ENCODE measurements at regions not wholly inside any gene's neighbourhood (a gene's known extent, or its start where the extent isn't known, plus 50 kb on each side); places are given as distances from the start of the nearest gene placed in this dataset.

DNA sequence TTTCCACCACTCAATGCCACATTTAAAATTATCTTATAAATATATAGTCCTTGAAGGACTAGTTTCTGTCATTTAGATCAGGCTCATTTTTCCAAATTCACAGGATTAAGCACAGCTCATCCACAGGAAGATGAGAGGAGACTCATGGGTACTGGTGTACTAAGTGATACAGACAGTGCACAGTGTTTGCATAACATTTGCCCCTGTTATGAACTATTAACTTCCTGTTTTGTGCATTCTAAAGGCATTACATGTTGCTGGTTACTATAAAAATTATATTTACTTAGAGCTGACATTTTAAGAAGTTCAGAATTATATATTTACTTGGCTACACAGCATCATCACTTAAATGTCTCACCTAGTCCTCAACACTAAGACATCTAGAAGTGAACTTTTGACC lies 772.0 kb downstream of the TECRL start:
- no peak overlapping the region for H3K27ac ChIP-seq (ENCODE audit: low read depth, low read length)
- H3K4me3 ChIP-seq (ENCODE audit: low read depth, low read length): no peak overlapping the region
- H3K79me2 ChIP-seq (ENCODE audit: control insufficient read depth, insufficient read depth, low read length, unreplicated experiment): no peaks in the 10 kb centered on the region
- H3K4me1 ChIP-seq (ENCODE audit: control insufficient read depth, insufficient read depth, low read length, unreplicated experiment): no peaks in the 10 kb centered on the region
- no peaks in the 10 kb centered on the region for H3K27me3 ChIP-seq (ENCODE audit: insufficient read depth, low read length)
- no peak overlapping the region for H2AFZ ChIP-seq (ENCODE audit: low read length, unreplicated experiment)
- no peaks in the 10 kb centered on the region for H3K36me3 ChIP-seq (ENCODE audit: insufficient read depth, low read length)

DNA sequence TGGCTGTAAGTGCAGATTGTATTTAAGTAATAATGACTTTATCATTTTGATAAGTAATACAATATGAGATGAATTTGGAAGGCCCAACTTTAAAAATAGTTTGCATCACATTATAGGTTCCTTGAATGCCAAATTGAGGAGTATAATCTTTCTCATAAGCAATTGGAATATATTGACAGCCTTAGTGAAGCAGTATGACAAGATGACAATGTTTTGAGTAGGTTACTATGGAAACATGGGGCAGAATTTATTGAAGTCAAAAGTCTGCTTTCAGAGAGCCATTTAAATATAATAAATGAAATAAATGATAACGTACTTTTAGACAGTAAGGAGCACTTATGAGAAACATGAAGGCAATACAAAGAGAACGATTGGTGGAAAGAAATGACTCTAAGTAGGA lies 776.4 kb downstream of the TECRL start:
- no peak overlapping the region for H3K4me3 ChIP-seq (ENCODE audit: low read depth, low read length)
- H3K4me1 ChIP-seq (ENCODE audit: control insufficient read depth, insufficient read depth, low read length, unreplicated experiment): no peaks in the 10 kb centered on the region
- H3K36me3 ChIP-seq (ENCODE audit: insufficient read depth, low read length): no peaks in the 10 kb centered on the region
- no peaks in the 10 kb centered on the region for H3K27me3 ChIP-seq (ENCODE audit: insufficient read depth, low read length)
- no peaks in the 10 kb centered on the region for H3K79me2 ChIP-seq (ENCODE audit: control insufficient read depth, insufficient read depth, low read length, unreplicated experiment)
- no peak overlapping the region for H3K27ac ChIP-seq (ENCODE audit: low read depth, low read length)
- no peak overlapping the region for H2AFZ ChIP-seq (ENCODE audit: low read length, unreplicated experiment)

DNA sequence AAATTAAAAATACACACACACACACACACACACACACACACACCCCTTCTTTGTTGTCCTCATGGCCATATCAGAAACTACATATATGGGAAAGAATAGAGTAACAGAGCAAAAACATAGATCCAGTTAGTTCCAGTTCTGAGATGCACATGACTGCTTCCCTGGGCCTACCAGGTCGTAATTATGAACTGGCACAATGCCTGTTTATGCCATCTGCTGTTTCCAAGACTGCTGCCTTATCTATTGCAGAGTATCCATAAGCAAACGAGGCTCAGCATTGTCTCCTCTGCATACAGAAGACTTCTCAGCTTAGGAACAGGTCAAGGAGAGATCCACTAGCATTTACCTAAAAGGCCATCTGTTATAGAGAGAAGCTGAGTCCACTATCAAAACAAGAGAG lies 789.0 kb downstream of the TECRL start:
- Histone ChIP-seq H3K4me3 (ENCODE audit: low read depth, low read length) (no peak overlapping the region), H3K79me2 (ENCODE audit: control insufficient read depth, insufficient read depth, low read length, unreplicated experiment) (no peaks in the 10 kb centered on the region), H3K27me3 (ENCODE audit: insufficient read depth, low read length) (no peaks in the 10 kb centered on the region), H3K36me3 (ENCODE audit: insufficient read depth, low read length) (no peaks in the 10 kb centered on the region), H3K4me1 (ENCODE audit: control insufficient read depth, insufficient read depth, low read length, unreplicated experiment) (no peaks in the 10 kb centered on the region), H2AFZ (ENCODE audit: low read length, unreplicated experiment) (no peak overlapping the region), H3K27ac (ENCODE audit: low read depth, low read length) (no peak overlapping the region)

DNA sequence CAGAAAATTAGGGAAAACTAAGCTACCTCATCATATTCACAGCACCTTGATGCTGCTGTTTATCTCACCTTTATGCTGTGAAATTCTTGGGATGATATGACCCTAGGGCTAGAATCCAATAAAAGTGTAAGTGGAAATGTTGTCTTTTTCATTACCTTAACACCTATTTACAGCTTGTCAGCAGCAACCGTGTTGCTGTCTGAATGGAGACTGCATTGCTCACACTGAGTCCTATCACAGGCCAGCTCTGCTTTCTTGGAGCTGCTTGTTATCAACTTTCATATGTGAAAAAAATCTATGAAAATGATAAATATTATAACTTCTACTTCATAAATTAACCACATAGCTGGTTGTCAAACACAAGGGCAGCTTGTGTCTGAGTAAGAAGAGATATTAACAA lies 789.5 kb downstream of the TECRL start:
- Histone ChIP-seq H3K4me3 (ENCODE audit: low read depth, low read length) (no peak overlapping the region), H2AFZ (ENCODE audit: low read length, unreplicated experiment) (no peak overlapping the region), H3K27ac (ENCODE audit: low read depth, low read length) (no peak overlapping the region), H3K79me2 (ENCODE audit: control insufficient read depth, insufficient read depth, low read length, unreplicated experiment) (no peaks in the 10 kb centered on the region), H3K27me3 (ENCODE audit: insufficient read depth, low read length) (no peaks in the 10 kb centered on the region), H3K36me3 (ENCODE audit: insufficient read depth, low read length) (no peaks in the 10 kb centered on the region), H3K4me1 (ENCODE audit: control insufficient read depth, insufficient read depth, low read length, unreplicated experiment) (no peaks in the 10 kb centered on the region)

DNA sequence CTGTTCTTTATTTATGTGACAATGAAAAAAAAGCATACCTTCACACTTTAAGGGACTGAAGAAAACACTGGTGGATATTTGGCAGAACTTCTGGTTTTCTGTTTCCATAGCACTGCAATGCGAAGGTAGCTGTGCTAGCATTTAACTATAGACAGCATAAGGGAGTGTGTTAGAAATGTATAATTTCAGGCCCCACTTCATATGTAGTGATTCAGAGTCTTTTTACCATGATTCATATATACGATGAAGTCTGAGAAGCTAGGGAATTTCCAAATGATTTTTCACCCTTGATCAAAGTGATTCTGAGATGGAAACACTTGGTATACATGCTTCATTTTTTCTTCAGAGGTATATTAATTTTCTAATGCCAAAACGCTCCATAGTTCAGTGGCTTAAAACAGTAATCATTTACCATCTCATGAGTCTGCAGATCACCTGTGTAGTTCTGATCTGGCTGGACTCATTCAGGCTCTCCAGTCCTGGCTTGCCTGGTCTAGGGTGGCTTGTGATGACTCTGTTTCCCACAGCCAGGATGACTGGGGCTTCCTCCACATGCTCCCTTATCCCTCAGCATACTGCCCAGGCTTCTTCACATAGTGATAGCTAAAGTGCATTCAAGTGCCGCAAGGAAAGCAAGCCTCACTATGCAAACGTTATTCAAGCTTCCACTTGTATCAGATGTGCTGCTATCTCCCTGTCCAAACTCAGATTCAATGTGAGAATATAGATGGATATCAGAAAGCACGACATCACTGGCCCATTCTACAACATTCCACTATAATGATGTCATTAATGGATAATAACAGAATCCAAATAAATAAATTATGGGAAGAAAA lies 790.1 kb downstream of the TECRL start:
- Histone ChIP-seq H3K27ac (ENCODE audit: low read depth, low read length) (no peak overlapping the region), H2AFZ (ENCODE audit: low read length, unreplicated experiment) (no peak overlapping the region), H3K79me2 (ENCODE audit: control insufficient read depth, insufficient read depth, low read length, unreplicated experiment) (no peaks in the 10 kb centered on the region), H3K36me3 (ENCODE audit: insufficient read depth, low read length) (no peaks in the 10 kb centered on the region), H3K4me3 (ENCODE audit: low read depth, low read length) (no peak overlapping the region), H3K27me3 (ENCODE audit: insufficient read depth, low read length) (no peaks in the 10 kb centered on the region), H3K4me1 (ENCODE audit: control insufficient read depth, insufficient read depth, low read length, unreplicated experiment) (no peaks in the 10 kb centered on the region)

DNA sequence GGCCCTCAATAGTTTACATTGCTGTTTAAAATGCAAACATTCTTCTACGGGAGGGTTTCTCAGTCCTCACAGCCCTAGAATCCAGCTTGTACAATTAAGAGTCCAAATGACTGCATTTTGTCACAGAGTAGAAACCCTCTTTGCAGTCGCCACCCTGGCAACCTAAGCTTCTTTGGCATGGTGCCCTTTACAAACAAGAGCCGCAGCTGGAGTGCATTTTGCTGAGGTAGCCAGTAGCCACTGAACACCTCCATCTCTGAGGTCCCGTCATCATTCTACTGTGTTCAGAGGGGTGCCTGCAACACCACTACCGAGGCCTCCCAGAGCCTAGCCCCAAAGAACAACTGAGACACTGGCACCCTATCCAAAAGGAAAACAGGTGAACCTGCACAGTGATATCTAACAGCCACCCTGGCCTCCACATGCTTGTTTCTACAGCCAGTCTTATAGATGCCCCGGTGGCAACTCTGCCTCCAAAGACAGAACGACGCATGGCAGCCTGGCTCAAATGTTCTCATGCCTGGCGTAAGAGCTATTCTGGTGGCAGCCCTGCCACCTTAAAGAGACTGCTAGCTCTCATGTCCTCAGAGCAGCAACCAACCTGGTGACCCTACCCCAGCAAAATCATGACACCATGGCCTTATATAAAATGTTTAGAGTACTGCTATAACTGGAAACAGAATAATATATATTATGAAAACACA lies 801.9 kb downstream of the TECRL start:
- Histone ChIP-seq H3K79me2 (ENCODE audit: control insufficient read depth, insufficient read depth, low read length, unreplicated experiment) (no peaks in the 10 kb centered on the region), H2AFZ (ENCODE audit: low read length, unreplicated experiment) (no peak overlapping the region), H3K4me1 (ENCODE audit: control insufficient read depth, insufficient read depth, low read length, unreplicated experiment) (no peaks in the 10 kb centered on the region), H3K27me3 (ENCODE audit: insufficient read depth, low read length) (no peaks in the 10 kb centered on the region), H3K36me3 (ENCODE audit: insufficient read depth, low read length) (no peaks in the 10 kb centered on the region), H3K4me3 (ENCODE audit: low read depth, low read length) (no peak overlapping the region), H3K27ac (ENCODE audit: low read depth, low read length) (no peak overlapping the region)

DNA sequence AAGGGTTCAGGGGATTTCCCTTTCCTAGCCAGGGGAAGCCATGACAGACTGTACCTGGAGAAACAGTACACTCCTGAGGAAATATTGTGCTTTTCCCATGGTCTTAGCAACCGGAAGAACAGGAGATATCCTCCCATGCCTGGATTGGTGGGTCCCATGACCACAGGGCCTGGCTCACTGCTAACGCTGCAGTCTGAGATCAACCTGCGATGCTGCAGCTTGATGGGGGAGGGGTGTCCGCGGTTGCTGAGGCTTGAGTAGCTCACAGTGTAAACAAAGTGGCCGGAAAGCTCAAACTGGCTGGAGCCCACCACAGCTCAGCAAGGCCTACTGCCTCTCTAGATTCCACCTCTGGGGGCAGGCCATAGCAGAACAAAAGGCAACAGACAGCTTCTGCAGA lies 819.5 kb downstream of the TECRL start:
- Histone ChIP-seq H3K4me3 (ENCODE audit: low read depth, low read length) (no peak overlapping the region), H3K36me3 (ENCODE audit: insufficient read depth, low read length) (no peaks in the 10 kb centered on the region), H3K27me3 (ENCODE audit: insufficient read depth, low read length) (no peaks in the 10 kb centered on the region), H3K79me2 (ENCODE audit: control insufficient read depth, insufficient read depth, low read length, unreplicated experiment) (no peaks in the 10 kb centered on the region), H3K4me1 (ENCODE audit: control insufficient read depth, insufficient read depth, low read length, unreplicated experiment) (no peaks in the 10 kb centered on the region), H3K27ac (ENCODE audit: low read depth, low read length) (no peak overlapping the region), H2AFZ (ENCODE audit: low read length, unreplicated experiment) (no peak overlapping the region)

DNA sequence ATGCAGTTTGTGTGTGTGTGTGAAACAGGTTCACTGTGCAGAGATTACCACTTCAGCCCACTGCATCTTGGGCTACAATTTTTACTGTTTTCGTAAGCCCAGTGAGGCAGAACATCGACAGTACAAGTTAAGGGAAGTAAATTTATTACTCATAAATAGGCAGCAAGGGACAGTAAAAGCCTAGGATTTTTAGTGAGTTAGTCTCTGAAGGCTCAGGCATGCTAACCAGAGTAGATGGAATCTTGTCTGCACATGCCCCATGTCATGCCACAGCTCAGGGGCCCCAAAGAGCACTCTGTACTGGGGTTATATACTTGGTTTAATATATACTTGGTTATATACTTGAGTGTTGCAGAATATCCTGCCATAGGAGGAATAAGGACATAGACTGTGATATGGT lies 825.7 kb downstream of the TECRL start:
- H3K79me2 ChIP-seq (ENCODE audit: control insufficient read depth, insufficient read depth, low read length, unreplicated experiment): no peaks in the 10 kb centered on the region
- H3K36me3 ChIP-seq (ENCODE audit: insufficient read depth, low read length): no peaks in the 10 kb centered on the region
- no peaks in the 10 kb centered on the region for H3K4me1 ChIP-seq (ENCODE audit: control insufficient read depth, insufficient read depth, low read length, unreplicated experiment)
- H3K27ac ChIP-seq (ENCODE audit: low read depth, low read length): no peak overlapping the region
- H2AFZ ChIP-seq (ENCODE audit: low read length, unreplicated experiment): no peak overlapping the region
- no peak overlapping the region for H3K4me3 ChIP-seq (ENCODE audit: low read depth, low read length)
- H3K27me3 ChIP-seq (ENCODE audit: insufficient read depth, low read length): no peaks in the 10 kb centered on the region

DNA sequence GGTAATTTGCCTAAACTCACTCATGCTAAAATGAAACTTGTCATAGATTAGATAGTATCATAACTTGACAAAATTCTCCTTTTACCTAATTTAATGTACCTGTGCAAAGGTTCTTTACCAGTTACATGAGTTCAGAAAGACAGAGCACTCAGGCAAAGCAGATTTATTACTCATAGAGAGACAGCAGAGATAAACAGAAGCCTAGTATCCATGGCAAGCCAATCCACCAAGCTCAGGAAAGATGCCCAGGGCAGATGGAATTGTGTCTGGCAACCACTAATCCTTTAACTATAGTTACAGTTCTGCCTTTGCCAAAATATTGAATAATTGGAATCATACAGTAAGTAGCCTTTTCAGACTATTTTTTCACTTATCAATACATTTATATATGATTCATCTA lies 826.2 kb downstream of the TECRL start:
- Histone ChIP-seq H3K79me2 (ENCODE audit: control insufficient read depth, insufficient read depth, low read length, unreplicated experiment) (no peaks in the 10 kb centered on the region), H3K4me3 (ENCODE audit: low read depth, low read length) (no peak overlapping the region), H3K4me1 (ENCODE audit: control insufficient read depth, insufficient read depth, low read length, unreplicated experiment) (no peaks in the 10 kb centered on the region), H3K27me3 (ENCODE audit: insufficient read depth, low read length) (no peaks in the 10 kb centered on the region), H3K27ac (ENCODE audit: low read depth, low read length) (no peak overlapping the region), H2AFZ (ENCODE audit: low read length, unreplicated experiment) (no peak overlapping the region), H3K36me3 (ENCODE audit: insufficient read depth, low read length) (no peaks in the 10 kb centered on the region)

DNA sequence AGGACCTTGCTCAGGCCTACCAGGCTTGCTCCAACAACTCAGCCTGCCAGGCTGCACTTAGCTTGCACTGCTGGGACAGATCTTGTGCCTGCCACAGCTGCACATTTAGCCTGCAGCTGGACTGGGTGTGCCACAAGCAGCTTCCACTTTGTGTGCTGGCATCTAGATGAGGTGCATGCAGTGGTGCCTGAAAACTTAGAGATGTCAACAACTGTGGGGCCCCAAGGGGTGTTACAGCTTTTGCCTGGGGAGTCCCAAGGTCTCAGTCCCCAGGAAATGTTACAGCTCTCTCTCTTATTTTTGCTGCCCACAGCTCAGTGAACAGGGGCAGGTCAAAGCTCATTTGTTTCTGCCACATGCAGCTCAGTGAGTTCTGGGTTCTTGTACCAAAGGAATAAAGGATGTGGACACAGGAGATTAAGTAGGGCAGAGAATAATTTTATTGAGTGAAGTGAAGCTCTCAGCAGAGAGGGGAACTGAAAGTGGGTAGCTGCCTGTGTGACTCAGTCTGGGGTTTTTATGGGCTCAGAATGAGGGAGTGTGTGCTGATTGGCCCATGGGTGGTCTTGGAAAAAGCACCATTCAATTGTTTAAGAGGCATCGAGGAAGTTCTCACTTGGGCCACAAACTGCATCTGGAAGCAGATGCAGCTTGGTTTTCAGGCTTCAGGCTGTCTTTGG lies 828.3 kb downstream of the TECRL start:
- H3K79me2 ChIP-seq (ENCODE audit: control insufficient read depth, insufficient read depth, low read length, unreplicated experiment): no peaks in the 10 kb centered on the region
- H2AFZ ChIP-seq (ENCODE audit: low read length, unreplicated experiment): no peak overlapping the region
- H3K27ac ChIP-seq (ENCODE audit: low read depth, low read length): no peak overlapping the region
- H3K4me1 ChIP-seq (ENCODE audit: control insufficient read depth, insufficient read depth, low read length, unreplicated experiment): no peaks in the 10 kb centered on the region
- no peaks in the 10 kb centered on the region for H3K36me3 ChIP-seq (ENCODE audit: insufficient read depth, low read length)
- no peak overlapping the region for H3K4me3 ChIP-seq (ENCODE audit: low read depth, low read length)
- H3K27me3 ChIP-seq (ENCODE audit: insufficient read depth, low read length): no peaks in the 10 kb centered on the region

Data from ACC112 (cell line).